Effector memory CD4-positive, alpha-beta T cell (primary cell): ENCODE measurements at regions not wholly inside any gene's neighbourhood (a gene's known extent, or its start where the extent isn't known, plus 50 kb on each side); places are given as distances from the start of the nearest gene placed in this dataset.
"Not testable (repeated sequence)": the region's sequence is repeated elsewhere in the genome, so short reads cannot be mapped to it uniquely, and the experiment has no call there.

ENCODE experiments used
- DNase-seq, 3 donors: peaks; one replicate each; pipeline ENCODE4 v3.0.0-alpha.2; 2020
- H3K27ac ChIP-seq: 2 replicates; pipeline ENCODE4 v1.7.0; 2013; ENCODE audit warnings: mild to moderate bottlenecking, low read length, moderate library complexity; ENCODE audit not compliant: insufficient read depth, poor library complexity, severe bottlenecking
- H3K27me3 ChIP-seq: replicated peaks from 2 replicates; pipeline ENCODE4 v1.7.0; 2013; ENCODE audit warnings: mild to moderate bottlenecking, low read length; ENCODE audit not compliant: insufficient read depth, control insufficient read depth, poor library complexity, severe bottlenecking
- H3K36me3 ChIP-seq: 2 replicates; pipeline ENCODE4 v1.7.0; 2013; ENCODE audit warnings: mild to moderate bottlenecking, low read length, moderate library complexity; ENCODE audit not compliant: control insufficient read depth, insufficient read depth
- H3K4me1 ChIP-seq: 2 replicates; pipeline ENCODE4 v1.7.0; 2013; ENCODE audit warnings: low read length, mild to moderate bottlenecking; ENCODE audit not compliant: control insufficient read depth, insufficient read depth, poor library complexity, severe bottlenecking
- H3K4me3 ChIP-seq: 2 replicates; pipeline ENCODE4 v1.7.0; 2013; ENCODE audit warnings: low read length, low read depth, mild to moderate bottlenecking; ENCODE audit not compliant: insufficient read depth, poor library complexity, severe bottlenecking
- H3K9me3 ChIP-seq: 2 replicates; pipeline ENCODE4 v1.7.0; 2013; ENCODE audit warnings: mild to moderate bottlenecking, low read length, moderate library complexity; ENCODE audit not compliant: control insufficient read depth

DNA sequence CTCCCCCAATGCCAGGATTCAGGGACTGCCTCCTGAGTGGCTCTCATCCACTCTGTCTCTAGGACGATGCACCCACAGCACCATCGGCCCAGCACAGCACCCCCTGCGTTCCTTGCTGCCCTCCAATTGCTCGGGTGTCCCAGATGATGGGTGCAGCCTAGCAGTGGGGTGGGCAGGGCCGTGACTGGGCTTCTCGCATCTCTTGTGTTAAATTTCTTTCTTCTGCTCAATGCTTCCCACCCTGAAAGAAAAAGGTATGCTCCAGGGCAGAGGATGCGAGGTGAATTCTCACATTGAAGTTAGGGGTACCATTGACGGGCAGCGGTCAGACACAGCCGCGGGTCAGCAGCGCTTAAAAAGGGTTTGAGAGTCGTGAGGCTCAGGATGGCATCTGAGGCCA is 232.4 kb upstream of the SGCG start:
- DNase-seq: no peak
- no peak overlapping the region for H3K27ac ChIP-seq
- H3K36me3 ChIP-seq: no peaks in the 10 kb centered on the region
- H3K9me3 ChIP-seq: no peaks in the 10 kb centered on the region
- no peak overlapping the region for H3K4me3 ChIP-seq
- H3K27me3 ChIP-seq: no peaks in the 10 kb centered on the region
- no peaks in the 10 kb centered on the region for H3K4me1 ChIP-seq

DNA sequence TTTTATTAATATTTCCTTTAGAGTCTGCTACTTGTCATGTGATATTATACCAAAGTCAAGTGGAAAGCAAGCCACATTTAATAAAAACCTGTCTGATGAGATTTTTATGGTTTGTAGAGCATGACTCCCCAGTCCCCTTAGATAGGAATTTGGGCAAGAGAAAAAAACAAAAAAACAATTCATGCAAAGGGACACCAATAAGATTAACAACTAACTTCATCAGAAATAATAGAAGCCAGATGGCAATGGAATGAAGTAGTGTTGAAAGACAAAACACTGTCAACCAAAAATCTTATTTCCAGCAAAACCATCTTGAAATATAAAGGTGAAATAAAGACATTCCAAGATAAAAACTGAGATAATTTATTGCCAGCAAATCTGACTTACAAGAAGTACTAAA is 228.8 kb upstream of the SGCG start:
- H3K27me3 ChIP-seq, H3K4me1 ChIP-seq, H3K36me3 ChIP-seq, H3K9me3 ChIP-seq, H3K4me3 ChIP-seq, H3K27ac ChIP-seq, DNase-seq: not testable (repeated sequence)

DNA sequence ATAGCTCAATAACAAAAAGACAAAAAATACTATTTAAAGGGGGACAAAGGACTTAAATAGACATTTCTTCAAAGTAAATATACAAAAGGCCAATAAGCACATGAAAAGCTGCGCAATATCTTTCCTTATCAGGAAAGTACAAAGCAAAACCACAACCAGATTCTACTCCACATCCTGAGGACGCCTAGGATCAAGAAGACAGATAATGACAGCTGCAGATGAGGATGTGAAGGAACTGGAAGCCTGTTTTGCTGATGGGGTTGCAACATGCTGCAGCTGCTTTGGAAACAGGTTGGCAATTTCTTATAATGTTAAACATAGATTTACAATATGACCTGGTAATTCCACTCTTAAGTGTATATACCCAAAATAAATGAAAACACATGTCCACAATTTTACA is 225.6 kb upstream of the SGCG start:
- not testable (repeated sequence) for DNase-seq, H3K4me3 ChIP-seq, H3K9me3 ChIP-seq, H3K27me3 ChIP-seq, H3K27ac ChIP-seq, H3K4me1 ChIP-seq, H3K36me3 ChIP-seq

DNA sequence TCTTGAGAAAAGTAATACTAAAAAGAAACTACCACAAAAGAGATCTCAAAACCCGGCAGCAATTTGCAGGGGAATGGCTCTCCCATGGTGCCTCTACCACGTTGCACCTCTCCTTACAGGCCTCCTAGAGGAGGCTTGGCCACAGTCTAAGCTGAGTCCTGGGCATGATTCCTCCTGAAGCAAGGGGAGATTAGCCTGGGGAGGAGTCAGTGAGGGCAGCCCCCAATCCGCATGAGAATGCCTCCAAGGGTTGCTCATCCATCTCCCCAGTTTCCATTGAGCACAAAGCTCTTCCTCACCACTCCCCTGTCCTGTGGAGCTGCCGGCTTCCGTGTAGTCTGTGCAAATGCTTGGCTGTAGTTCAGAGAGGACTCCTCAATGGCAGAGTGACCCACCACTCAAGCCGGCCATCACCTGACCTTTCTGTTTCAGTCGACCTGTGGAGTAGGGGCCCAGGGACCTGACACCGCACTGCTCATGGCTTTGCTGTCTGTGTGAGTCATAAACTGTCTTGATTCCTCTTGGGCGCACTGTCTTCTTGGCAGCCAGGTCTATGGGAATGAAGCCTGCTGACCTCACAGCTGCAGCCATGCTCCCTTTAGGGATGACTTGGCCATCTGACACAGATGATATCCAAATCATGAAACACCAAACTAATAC is 224.2 kb upstream of the SGCG start:
- H3K4me3 ChIP-seq, H3K27me3 ChIP-seq, DNase-seq, H3K36me3 ChIP-seq, H3K9me3 ChIP-seq, H3K27ac ChIP-seq, H3K4me1 ChIP-seq: not testable (repeated sequence)

DNA sequence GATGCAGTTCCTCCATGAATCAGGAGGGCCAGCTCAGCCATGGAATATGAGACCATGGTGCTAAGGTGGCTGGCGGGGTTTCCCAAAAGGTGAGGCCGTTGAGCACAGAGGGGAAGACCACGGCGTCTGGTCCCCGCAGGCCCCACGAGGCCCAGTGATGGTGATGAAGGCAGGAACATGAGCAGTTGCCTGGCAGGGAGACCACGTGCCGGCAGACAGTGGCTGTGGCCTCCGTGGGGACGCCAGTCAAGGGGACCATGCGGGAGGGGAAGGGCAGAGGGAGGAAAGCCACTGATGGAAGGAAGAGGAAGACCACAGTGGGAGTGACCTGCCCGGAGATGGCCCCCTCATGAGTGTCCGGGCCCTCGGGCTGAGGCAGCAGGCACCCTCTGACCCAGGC is 220.9 kb upstream of the SGCG start:
- not testable (repeated sequence) for H3K9me3 ChIP-seq, H3K27me3 ChIP-seq, DNase-seq, H3K4me3 ChIP-seq, H3K27ac ChIP-seq, H3K36me3 ChIP-seq, H3K4me1 ChIP-seq

DNA sequence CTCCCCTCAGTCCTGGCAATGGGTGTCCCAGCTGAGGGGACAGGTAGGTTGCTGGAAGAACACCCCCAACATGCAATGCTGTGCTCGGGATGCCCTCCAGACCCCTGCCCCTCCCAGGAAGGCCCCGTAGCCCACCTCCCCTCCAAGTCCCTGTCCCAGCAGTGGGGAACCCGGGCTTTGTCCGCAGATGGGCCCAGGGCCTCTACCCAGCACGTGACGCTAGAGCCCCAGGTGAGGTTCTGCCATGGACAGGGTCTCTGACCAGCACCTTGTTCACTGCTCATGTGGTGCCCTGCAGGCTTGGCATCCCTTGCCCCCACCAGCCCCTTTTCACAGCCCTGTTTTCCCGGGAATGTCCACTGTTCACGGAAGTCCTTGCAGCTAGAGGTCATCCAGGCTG is 220.0 kb upstream of the SGCG start:
- no peak for DNase-seq
- Histone ChIP-seq H3K4me1 (no peaks in the 10 kb centered on the region), H3K27me3 (no peaks in the 10 kb centered on the region), H3K36me3 (no peaks in the 10 kb centered on the region), H3K4me3 (no peak overlapping the region), H3K27ac (no peak overlapping the region), H3K9me3 (no peaks in the 10 kb centered on the region)

DNA sequence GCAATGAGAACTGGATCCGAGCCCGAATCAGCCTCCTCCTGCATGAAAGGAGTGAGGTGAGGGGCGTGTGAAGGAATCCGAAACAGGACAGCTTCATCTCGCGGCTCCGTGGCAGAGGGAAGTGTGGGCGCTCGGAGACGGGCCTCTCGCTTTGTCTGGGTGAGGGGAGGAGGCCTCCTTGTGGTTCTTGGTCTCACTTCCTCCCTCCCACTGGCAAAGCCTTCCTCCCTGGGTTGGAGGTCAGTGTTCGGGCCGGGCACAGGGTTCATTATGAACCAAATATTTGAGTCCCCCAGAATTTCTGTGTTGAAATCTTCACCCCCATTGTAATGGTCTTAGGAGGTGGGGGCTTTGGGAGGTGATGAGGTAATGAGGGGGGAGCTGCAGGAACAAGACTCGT is 219.4 kb upstream of the SGCG start:
- H3K4me1 ChIP-seq, H3K27ac ChIP-seq, DNase-seq, H3K4me3 ChIP-seq, H3K9me3 ChIP-seq, H3K36me3 ChIP-seq, H3K27me3 ChIP-seq: not testable (repeated sequence)

DNA sequence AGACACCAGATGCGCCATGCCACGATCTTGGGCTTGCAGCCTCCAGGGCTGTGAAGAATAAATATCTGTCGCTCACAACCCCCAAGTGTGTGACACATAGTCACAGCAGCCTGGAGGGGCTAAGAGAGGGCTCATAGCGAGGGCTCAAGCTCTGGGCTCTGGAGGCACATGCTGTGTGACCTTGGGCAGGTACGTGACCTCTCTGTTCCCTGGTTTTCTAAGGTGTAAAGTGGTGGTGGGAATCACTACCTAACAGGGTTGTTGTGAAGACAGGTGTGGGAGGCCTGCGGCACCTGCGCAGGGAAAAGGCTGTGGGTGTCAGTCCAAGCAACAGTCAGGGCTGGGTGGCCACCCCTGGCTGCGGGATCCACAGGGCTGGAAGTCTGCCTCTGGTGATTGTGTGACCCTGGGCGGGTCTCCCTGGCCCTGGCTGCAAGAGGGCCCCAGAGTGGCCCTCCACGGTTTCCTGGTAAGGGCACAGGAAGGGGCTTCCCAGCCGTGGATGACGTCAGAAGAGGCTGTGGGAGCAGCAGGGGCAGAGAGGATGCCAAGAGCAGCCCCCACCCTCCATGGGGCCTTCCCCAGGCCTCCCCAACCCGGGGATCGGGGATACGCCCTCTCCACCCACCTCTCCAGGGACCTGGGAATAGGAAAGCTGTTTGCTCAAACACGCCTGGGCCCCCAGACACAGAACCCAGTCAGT is 218.8 kb upstream of the SGCG start:
- Histone ChIP-seq H3K4me1 (no peaks in the 10 kb centered on the region), H3K27ac (no peak overlapping the region), H3K36me3 (no peaks in the 10 kb centered on the region), H3K27me3 (no peaks in the 10 kb centered on the region), H3K9me3 (no peaks in the 10 kb centered on the region), H3K4me3 (no peak overlapping the region)
- no peak for DNase-seq

DNA sequence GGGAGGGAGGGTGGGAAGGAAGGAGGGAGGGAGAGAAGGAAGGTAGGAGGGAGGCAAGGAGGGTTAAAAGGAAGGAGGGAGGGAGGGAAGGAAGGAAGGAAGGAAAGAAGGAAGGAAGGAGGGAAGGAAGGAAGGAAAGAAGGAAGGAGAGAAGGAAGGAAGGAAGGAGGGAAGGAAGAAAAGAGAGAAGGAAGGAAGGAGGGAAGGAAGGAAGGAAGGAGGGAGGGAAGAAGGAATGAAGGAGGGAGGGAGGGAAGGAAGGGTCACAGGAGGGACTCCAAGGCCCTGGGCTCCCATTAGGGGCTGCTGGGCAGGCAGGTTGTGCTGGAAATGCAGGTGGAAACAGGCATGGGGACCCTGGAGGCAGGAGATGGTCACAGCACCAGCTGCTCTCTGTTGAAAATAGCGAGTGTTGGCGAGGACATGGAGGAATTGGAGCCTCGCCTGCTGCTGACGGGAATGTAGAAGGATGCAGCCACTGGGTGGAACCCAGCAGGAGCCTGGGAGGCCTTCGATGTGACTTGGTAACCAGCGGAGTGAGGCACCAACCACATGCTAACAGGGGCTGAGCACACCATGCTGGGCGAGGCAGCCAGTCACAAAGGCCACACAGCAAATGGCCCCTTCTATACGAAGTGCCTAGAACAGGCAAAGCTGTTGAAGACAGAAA is 217.3 kb upstream of the SGCG start:
- not testable (repeated sequence) for H3K4me3 ChIP-seq, DNase-seq, H3K9me3 ChIP-seq, H3K27me3 ChIP-seq, H3K4me1 ChIP-seq, H3K27ac ChIP-seq, H3K36me3 ChIP-seq

DNA sequence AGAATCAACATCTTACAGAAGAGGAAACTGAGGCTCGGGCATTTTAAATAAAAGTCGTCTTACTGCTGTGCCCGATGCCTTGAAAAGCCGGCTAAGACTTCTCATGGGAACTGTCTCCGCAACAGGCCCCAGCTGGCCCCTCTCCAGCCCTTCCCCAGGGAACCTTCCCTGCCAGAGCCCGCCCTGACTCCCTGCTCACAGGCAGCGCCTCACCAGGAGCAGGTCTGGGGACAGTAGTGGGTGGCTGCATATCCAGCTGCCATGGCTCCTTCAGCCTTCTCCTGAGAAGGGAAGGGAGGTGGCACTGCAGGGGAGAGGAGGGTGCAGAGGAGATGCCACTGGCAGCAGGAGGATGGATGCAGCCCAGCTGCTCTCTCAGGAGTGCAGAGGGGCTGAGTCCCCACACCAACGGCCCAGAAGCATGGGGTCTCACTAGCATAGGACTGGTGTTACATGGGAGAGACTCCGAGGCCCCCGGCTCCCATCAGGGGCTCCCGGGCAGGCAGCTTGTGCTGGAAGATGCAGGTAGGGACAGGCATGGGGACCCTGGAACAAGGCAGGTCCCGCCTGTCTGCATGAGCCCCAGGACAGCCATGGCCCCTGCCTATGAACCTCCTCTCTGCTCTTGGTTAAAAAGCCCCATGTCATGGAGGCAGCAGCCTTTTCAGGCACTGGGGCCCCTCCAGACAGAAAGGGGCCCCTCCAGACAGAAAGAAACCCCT is 216.4 kb upstream of the SGCG start:
- Histone ChIP-seq H3K4me1 (no peaks in the 10 kb centered on the region), H3K9me3 (no peaks in the 10 kb centered on the region), H3K27ac (no peak overlapping the region), H3K4me3 (no peak overlapping the region), H3K36me3 (no peaks in the 10 kb centered on the region), H3K27me3 (no peaks in the 10 kb centered on the region)
- no peak for DNase-seq
